Omental fat pad (tissue), 3 donors: ENCODE measurements at regions not wholly inside any gene's neighbourhood (a gene's known extent, or its start where the extent isn't known, plus 50 kb on each side); places are given as distances from the start of the nearest gene placed in this dataset.

ENCODE experiments used
- ATAC-seq: fragments of 150-250 bp; one replicate; pipeline ENCODE4 v1.9.1; 2016; ENCODE audit warnings: mild to moderate bottlenecking, moderate library complexity; ENCODE audit not compliant: low FRiP score
- DNase-seq: peaks from one replicate; pipeline ENCODE4 v3.0.0-alpha.2; 2019; ENCODE audit warnings: low spot score
- TF ChIP-seq, protein P1 (sequence below), 3 donors: fragments of 450-650 bp; IDR thresholded peaks; one replicate each; pipeline ENCODE4 v1.5.1; 2016 to 2017; ENCODE audit warnings: antibody characterized with exemption in 3 of 3, mild to moderate bottlenecking in 3 of 3, moderate library complexity in 2 of 3

DNA sequence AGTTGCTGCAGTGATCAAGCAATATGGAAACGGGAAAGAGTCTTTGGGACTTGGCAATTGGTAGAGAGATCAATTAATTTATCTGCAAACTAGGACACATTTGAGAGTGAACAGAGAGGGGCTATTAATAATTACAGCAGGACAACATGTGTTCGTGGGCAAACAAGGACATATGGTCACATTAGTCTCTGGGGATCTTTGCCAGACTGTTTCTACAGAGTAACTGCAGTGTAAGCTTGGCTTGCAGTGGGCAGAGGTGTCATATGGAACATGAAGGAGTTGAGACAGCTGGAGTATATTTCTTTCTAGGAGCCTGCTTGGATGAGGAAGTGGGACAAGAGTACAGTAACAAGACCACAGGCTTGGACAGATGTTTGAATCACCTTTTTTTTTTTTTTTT, 232.1 kb upstream of the LYZL1 start:
- TF ChIP-seq, protein P1, sequence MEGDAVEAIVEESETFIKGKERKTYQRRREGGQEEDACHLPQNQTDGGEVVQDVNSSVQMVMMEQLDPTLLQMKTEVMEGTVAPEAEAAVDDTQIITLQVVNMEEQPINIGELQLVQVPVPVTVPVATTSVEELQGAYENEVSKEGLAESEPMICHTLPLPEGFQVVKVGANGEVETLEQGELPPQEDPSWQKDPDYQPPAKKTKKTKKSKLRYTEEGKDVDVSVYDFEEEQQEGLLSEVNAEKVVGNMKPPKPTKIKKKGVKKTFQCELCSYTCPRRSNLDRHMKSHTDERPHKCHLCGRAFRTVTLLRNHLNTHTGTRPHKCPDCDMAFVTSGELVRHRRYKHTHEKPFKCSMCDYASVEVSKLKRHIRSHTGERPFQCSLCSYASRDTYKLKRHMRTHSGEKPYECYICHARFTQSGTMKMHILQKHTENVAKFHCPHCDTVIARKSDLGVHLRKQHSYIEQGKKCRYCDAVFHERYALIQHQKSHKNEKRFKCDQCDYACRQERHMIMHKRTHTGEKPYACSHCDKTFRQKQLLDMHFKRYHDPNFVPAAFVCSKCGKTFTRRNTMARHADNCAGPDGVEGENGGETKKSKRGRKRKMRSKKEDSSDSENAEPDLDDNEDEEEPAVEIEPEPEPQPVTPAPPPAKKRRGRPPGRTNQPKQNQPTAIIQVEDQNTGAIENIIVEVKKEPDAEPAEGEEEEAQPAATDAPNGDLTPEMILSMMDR (IDR thresholded peaks at IDR 0.05), result no peak
- ATAC-seq, result no peak
- no peak for DNase-seq

DNA sequence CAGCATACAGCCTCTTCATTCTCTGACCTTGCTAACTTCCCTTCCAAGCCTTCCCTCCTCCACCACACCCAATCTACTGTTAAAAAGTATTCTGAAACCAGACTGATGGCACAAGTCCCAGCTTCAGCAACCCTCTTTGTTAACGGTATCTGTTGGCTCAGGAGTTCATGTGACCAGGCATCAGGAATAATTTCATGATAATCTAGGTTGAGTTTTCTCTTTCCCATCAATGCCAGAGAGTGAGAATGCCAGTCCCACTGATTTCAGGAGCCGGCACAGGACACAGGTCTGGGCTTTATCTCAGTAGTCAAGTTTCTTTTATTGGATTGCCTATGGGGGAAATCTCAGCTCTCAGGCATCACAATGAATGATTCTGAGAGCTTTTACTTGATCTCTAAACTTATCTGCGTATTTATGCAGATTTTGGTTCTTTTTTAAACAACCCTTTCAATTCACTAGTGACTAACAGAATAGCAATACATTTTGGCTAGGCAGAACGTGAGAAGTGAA, 231.0 kb upstream of the LYZL1 start:
- ATAC-seq (no peak), DNase-seq (no peak)
- TF ChIP-seq, protein P1 (IDR thresholded peaks at IDR 0.05), result no peak

DNA sequence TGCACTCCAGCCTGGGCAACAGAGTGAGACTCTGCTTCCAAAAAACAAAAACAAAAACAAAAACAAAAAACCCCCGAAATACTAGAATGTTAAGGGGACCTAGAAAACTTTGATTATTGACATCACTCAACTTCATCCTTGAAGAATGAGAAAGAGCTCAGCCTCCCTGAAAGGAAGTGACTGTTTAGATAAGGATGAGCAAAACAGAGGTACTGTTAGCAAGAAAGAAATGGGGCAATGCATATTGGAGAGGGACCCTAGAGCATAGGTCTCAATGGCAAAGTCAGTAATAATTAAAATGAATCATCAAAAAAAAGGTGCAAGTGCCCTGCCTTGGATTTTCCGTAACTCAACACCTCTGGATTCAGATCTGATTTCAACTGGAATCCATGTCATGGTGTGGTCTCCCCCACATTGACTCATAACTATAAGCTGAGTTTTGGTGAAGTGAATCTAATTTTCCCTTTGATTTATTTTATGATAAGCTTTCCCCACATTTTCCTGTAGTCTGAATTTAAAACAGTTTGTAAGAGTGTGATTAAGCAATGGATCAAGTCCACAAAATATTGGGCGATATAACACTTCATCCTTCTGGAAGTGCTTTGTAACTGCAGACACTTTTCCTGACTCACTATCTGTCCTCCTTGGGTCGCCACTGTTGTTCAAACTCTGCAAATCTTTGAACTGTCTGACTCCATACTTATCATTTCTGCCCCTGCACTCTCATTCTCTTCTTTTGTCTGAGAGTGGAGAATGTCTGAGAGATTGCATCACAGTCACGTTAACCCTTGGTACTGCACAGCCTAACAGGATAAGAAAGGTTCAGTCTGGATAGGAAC, 224.8 kb upstream of the LYZL1 start:
- DNase-seq (no peak), ATAC-seq (peak; percentile 79)
- TF ChIP-seq, protein P1 (IDR thresholded peaks at IDR 0.05), result no peak

DNA sequence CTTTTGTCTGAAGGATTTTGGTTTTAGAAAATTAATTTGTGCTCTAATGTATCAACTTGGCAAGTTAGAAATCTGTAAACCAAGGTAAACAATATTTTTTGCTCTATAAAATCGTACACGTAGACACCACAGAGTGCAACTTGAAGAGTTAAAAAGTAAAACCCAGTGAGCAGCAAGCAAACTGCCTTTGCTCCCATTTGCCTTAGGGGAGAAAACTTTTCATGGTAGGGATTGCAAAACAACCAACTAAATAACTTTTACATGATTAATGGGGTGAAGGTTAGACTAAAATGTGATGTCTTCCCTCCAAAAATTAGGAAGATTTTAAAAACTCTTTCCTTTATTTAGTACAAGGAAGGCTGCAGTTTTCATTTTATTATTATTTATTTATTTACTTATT, 224.2 kb upstream of the LYZL1 start:
- DNase-seq, result no peak
- ATAC-seq, result no peak
- TF ChIP-seq, protein P1 (IDR thresholded peaks at IDR 0.05), result no peak

DNA sequence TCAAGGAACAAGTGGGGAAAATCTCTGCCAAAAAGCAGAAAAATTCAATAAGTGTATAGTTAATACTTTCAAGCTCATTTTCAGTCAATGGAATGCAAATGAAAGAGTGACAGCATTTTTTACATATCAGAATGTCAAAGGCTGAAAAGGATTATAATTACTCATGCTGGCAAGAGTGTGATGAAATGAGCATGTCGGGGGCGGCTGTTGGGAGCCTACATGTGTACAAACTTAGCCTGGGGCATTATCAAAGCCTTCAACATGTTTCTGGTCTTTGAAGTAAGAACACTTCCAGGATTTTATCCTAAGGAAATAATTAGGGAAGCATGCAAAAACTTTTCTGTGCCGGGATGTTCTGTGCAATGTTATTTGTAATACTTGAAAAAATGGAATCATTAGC, 221.7 kb upstream of the LYZL1 start:
- TF ChIP-seq, protein P1 (IDR thresholded peaks at IDR 0.05), result no peak
- no peak for DNase-seq
- peak; percentile 34 for ATAC-seq

DNA sequence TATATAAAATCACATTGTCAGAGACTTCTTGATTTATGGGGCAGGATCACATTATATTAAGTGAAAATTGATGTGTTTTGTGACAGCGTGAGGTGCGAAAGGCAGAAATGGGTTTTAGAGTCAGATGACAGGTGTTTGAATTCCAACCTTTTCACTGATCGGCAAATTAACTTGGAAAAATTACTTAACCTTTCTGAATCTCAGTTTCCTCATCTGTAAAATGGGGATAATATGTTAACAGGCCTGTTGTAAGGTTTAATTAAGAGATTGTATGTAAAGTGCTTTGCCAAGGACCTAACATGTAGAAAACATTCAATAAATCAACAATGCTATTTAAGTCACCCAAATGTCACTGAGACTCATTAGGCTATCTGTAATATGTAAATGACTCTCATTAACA, 221.2 kb upstream of the LYZL1 start:
- no peak for DNase-seq
- TF ChIP-seq, protein P1 (IDR thresholded peaks at IDR 0.05), result no peak
- no peak for ATAC-seq

DNA sequence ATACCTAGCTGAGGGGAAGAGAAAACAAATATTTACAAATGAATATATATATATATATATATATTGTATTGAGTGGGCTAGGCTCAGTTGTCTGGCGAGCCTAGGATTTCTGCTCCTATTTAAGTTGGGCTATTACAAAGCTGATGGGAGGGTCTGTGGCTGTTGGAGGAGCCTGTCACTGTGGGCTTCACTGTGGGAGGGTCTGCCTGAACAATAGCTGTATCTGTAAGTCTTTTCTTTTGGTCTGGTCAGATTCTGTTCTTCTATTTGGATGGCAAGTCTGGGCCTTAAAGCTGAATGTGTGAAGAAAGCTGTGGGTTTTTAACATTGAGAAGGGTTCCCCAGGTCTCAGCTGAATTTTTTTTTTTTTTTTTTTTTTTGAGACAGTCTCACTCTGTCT, 220.6 kb upstream of the LYZL1 start:
- TF ChIP-seq, protein P1 (IDR thresholded peaks at IDR 0.05), result no peak
- no peak for ATAC-seq
- no peak for DNase-seq
